Tibial artery (tissue), 4 donors: ENCODE measurements at regions not wholly inside any gene's neighbourhood (a gene's known extent, or its start where the extent isn't known, plus 50 kb on each side); places are given as distances from the start of the nearest gene placed in this dataset.

ENCODE experiments used
- DNase-seq, 2 donors: peaks; one replicate each; pipeline ENCODE4 v3.0.0-alpha.2; 2019
- H3K27ac ChIP-seq, 2 donors: fragments of 200-600 bp; sonication (generic) in 1 of 2; 1 replicate in 1 of 2; 2 replicates in 1 of 2; pipeline ENCODE4 v1.5.1; 2018 to 2019; ENCODE audit warnings: mild to moderate bottlenecking in 1 of 2
- H3K27me3 ChIP-seq, 2 donors: fragments of 200-600 bp; sonication (generic) in 1 of 2; one replicate each; pipeline versions ENCODE4 v1.5.1 to v1.6.0; 2016 to 2019
- H3K36me3 ChIP-seq, 3 donors: fragments of 200-600 bp; sonication (generic) in 2 of 3; one replicate each; pipeline ENCODE4 v1.5.1; 2016 to 2019; ENCODE audit warnings: mild to moderate bottlenecking in 2 of 3
- H3K4me1 ChIP-seq, 4 donors: fragments of 200-600 bp; sonication (generic) in 2 of 4; 1 replicate in 3 of 4; 2 replicates in 1 of 4; pipeline ENCODE4 v1.5.1; 2016 to 2019
- H3K4me3 ChIP-seq, 2 donors: fragments of 200-600 bp; sonication (generic) in 1 of 2; 1 replicate in 1 of 2; 2 replicates in 1 of 2; pipeline ENCODE4 v1.5.1; 2018 to 2019; ENCODE audit warnings: mild to moderate bottlenecking in 2 of 2
- H3K9me3 ChIP-seq, 3 donors: fragments of 200-600 bp; sonication (generic) in 1 of 3; one replicate each; pipeline ENCODE4 v1.5.1; 2016 to 2019
- intact Hi-C: fragments of 100-400 bp; cut with DNase I; formaldehyde crosslinking; loops from one replicate; pipeline ENCODE4 v1.15.0; 2023; ENCODE audit warnings: low total_unique reads
- TF ChIP-seq, protein P1 (sequence below), 2 experiments: fragments of 200-600 bp in 1 of 2; fragments of 450-650 bp in 1 of 2; IDR thresholded peaks; one replicate each; pipeline ENCODE4 v1.5.1; 2017 to 2019; ENCODE audit warnings: antibody characterized with exemption in 2 of 2, mild to moderate bottlenecking in 1 of 2, moderate library complexity in 1 of 2

DNA sequence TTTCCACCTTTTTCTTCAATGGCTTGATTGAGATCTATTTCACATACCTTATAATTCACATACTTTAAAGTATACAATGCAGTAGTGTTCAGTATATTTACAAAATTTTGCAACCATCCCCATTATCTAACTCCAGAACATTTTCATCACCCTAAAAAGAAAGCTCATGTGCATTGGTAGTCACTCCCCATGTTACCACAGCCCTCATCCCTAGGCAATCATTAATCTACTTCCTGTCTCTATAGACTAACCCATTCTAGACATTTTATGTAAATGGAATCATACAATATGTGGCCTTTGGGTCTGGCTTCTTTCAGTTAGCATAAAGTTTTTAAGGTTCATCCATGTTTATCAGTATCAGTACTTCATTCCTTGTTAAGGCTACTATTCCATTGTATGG is 214.2 kb downstream of the WDR11 start:
- H3K27ac ChIP-seq: no peak overlapping the region
- H3K27me3 ChIP-seq: no peaks in the 10 kb centered on the region
- no peaks in the 10 kb centered on the region for H3K4me1 ChIP-seq
- H3K36me3 ChIP-seq: no peaks in the 10 kb centered on the region
- DNase-seq: no peak
- TF ChIP-seq, protein P1, sequence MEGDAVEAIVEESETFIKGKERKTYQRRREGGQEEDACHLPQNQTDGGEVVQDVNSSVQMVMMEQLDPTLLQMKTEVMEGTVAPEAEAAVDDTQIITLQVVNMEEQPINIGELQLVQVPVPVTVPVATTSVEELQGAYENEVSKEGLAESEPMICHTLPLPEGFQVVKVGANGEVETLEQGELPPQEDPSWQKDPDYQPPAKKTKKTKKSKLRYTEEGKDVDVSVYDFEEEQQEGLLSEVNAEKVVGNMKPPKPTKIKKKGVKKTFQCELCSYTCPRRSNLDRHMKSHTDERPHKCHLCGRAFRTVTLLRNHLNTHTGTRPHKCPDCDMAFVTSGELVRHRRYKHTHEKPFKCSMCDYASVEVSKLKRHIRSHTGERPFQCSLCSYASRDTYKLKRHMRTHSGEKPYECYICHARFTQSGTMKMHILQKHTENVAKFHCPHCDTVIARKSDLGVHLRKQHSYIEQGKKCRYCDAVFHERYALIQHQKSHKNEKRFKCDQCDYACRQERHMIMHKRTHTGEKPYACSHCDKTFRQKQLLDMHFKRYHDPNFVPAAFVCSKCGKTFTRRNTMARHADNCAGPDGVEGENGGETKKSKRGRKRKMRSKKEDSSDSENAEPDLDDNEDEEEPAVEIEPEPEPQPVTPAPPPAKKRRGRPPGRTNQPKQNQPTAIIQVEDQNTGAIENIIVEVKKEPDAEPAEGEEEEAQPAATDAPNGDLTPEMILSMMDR (IDR thresholded peaks at IDR 0.05): no peak
- no peaks in the 10 kb centered on the region for H3K9me3 ChIP-seq
- intact Hi-C loops: no loop called here
- H3K4me3 ChIP-seq: no peak overlapping the region

DNA sequence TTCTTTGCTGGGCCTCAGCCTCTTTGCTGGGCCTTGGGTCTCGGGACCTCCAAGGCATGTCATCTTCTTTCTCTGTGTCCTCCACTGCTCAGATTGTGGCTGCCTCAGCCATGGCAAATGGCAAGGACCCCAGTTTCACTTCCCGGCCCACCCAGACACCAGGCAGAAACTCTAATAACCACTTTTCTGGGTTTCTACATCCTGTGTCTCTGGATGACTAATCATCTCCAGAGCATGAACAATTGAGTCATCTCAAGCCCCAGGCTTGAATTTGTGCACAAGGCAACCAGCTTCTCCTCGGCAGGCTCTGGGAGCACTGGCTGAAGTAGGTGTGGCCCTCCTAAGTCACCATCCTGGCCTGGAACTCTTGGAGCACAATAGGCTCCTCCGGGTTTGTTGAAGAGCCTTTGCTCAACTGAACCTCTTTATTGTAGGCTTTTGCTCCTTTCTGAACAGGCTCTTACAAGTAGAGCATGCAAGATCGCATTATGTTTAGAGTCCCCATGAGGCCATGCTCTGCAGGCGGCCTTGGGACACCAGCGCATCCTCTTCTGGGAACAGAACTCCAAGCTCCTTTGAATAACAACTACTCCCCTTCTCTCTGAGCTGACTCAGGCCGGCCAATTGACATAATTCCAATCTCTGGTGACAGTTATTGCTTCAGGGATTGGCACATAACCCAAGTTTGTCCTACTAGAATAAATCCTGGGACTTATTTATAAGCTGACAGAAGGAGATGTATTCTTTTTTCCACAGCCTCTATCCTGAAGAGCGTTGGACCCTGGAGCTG is 218.1 kb downstream of the WDR11 start:
- Histone ChIP-seq H3K36me3 (no peaks in the 10 kb centered on the region), H3K9me3 (no peaks in the 10 kb centered on the region), H3K4me3 (no peak overlapping the region), H3K27me3 (no peaks in the 10 kb centered on the region), H3K4me1 (no peaks in the 10 kb centered on the region), H3K27ac (no peak overlapping the region)
- no peak for DNase-seq
- intact Hi-C loops: no loop called here
- TF ChIP-seq, protein P1 (IDR thresholded peaks at IDR 0.05): no peak

DNA sequence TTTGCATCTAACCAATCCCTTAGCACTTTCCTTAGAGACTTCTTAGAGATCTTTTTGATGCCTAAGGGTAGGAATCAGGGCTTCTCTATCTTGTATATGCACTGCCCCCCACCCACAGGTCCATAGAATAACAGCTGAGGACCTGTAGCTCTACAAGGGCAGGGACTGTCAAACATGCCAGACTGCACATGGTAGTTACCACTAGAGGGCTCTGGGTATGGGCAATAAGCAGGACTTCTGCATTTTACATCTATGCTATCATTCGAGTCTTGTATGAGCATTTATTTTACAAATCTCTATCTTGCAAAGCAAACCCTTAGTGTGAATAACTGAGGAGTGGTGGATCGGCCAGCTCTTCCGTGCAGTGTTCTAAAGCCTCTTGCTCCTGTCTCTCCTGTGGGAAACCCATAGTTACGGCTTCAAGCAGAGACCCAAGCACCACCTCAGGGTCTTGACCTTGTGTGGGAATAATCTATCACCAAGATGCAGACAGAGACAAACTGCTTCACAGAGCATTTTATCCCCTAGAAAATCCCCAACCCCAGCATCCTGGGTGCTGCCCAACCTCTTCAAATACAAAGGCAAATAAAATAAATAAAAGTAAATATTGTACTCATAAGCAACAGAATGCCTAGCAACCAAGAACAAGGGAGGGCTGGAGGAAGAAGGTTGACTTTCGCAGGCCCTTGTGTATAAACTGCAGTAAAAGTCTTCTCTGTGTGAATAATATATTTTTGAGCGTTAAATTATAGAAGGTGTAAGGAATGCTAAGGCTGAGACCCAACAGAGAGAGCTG is 219.3 kb downstream of the WDR11 start:
- Histone ChIP-seq H3K9me3 (no peaks in the 10 kb centered on the region), H3K4me3 (no peak overlapping the region), H3K36me3 (no peaks in the 10 kb centered on the region), H3K27ac (no peak overlapping the region), H3K27me3 (no peaks in the 10 kb centered on the region), H3K4me1 (no peaks in the 10 kb centered on the region)
- intact Hi-C loops: no loop called here
- DNase-seq: no peak
- TF ChIP-seq, protein P1 (IDR thresholded peaks at IDR 0.05): no peak

DNA sequence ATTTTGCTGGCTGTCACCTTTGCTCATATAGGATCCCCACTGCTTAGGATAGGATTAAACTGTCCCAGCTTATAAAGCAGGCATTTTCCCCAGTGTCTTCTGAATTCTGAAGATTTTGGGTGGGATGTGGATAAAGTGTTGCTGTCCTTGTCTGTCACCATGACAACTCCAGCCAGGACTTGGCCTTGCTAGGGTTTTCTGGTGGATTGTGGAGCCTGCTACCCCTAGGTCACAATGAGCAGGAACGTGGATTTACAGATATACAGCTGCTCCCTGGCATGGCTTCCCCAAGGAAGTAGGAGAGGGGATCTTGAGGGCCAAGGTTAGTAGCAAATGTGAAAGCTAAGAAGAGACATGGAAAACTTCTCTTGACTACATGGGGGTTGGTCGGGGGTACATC is 220.7 kb downstream of the WDR11 start:
- Histone ChIP-seq H3K27me3 (no peaks in the 10 kb centered on the region), H3K9me3 (no peaks in the 10 kb centered on the region), H3K36me3 (no peaks in the 10 kb centered on the region), H3K4me1 (no peaks in the 10 kb centered on the region), H3K27ac (no peak overlapping the region), H3K4me3 (no peak overlapping the region)
- intact Hi-C loops: no loop called here
- no peak for DNase-seq
- TF ChIP-seq, protein P1 (IDR thresholded peaks at IDR 0.05): no peak

DNA sequence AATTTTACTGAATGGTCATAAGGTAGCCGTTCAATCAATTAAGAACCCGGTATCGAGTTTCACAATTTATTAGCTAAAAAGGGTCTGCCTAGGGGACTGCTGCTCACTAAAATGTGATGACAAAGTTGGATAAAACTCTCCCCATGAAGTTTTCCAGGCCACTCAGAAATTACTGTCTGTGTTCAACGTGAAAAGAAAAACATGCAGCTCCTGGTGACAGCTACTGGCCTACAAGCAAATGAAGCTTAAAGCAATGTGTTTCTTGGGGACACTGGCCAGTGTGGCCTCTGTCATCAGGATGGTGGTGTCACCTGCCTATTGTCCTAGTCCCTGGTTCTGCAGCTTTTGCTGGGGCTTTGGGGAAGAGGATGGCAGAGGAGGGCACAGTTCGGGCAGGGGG is 222.6 kb downstream of the WDR11 start:
- Histone ChIP-seq H3K36me3 (no peaks in the 10 kb centered on the region), H3K27me3 (peaks cover 0 to 3% of the 10 kb centered on the region in 2 donors), H3K27ac (no peak overlapping the region), H3K9me3 (no peaks in the 10 kb centered on the region), H3K4me1 (no peaks in the 10 kb centered on the region), H3K4me3 (no peak overlapping the region)
- TF ChIP-seq, protein P1 (IDR thresholded peaks at IDR 0.05): no peak
- no peak for DNase-seq
- intact Hi-C loops: no loop called here
